HG03064 (cell line): ENCODE measurements at regions not wholly inside any gene's neighbourhood (a gene's known extent, or its start where the extent isn't known, plus 50 kb on each side); places are given as distances from the start of the nearest gene placed in this dataset.
"Not testable (repeated sequence)": the region's sequence is repeated elsewhere in the genome, so short reads cannot be mapped to it uniquely, and the experiment has no call there.

ENCODE experiments used
- ATAC-seq: cut with Tn5 transposase; IDR thresholded peaks from one replicate; pipeline ENCODE4 v1.9.1; 2021; ENCODE audit warnings: low read depth; ENCODE audit not compliant: unreplicated experiment

DNA sequence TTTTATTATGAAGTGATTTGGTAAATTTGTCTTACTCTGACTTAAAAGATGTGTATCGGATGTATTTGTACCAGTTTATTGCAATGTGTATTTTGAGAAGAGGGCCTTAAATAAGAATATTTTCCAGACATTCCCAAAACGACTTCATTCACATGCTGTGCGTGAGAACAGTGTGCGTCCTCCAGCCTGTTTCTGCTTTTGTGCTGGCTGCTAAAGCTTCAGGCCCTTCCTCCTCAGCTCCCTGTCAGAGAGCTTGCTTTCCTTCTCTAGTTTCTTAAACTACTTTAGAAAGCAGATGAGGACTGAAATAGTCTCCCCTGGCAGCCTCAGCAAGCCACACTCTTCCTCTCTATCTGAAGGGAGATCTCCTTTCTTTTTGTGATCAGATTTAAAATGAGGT is 157.8 kb downstream of the SAMD5 start:
- no peak for ATAC-seq

GRCh38 chr6:147667082-147667481 is 158.6 kb downstream of the SAMD5 start:
- ATAC-seq: no peak

DNA sequence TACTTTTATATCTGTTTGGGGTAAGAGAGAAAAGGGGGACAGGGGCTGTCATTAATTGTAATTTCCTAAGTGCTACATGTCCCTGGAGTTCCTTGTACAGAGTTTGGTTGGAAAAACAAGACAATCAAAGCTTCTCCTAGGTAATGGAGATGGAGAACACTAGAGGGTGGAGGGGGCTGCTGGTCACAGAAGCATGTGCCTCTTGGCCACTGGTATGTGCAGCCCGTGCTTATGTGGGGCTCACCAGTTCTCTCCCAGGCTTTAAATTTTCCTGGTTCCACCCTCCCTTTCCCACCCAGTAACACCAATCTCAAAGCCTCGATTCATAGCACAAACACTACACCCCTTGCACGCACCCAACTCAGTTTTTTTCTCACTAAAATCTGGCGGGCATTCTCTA is 165.6 kb downstream of the SAMD5 start:
- ATAC-seq: no peak

DNA sequence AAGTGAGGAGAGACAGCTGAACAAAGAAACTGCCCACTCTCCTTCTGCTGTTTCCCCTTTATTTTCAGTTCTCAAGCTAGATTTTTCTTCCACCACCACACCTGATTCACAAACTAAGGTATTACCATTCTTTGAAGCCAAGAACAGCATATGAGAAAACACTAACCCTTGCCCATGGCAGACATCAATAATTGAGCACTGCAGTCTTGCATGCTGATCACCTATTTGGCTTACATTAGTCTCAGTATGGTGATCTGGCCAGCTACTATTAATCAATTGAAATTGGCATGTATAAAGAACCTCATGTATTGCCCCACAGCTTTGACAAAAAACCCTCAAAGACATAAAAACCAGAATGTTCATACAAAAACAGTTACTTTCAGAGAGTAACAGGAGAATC is 166.3 kb downstream of the SAMD5 start:
- ATAC-seq: no peak

GRCh38 chr6:147675281-147675680 is 166.8 kb downstream of the SAMD5 start:
- ATAC-seq: no peak

GRCh38 chr6:147676495-147677199 is 168.2 kb downstream of the SAMD5 start:
- no peak for ATAC-seq

DNA sequence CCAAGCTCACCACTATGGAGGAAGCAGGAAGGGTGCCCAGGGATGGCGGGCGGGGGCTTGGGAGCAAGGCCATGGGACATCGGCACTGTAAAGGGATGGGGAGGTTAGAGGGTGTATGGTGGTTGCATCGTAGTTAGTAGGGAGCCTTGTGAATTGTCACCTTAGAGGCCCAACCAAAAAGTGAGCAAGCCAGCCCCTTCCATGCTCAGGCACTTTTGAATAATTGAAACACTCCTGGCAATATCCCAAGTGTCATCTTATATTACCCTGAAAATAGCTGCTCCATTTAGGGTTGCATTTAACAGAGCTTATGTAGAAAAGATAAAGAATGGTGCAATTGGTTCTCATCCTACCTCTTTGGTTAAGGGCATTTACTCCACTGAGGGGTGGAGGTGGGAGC is 169.2 kb downstream of the SAMD5 start:
- ATAC-seq: no peak

- ATAC-seq: no peak
These were observed 169.8 kb downstream of the SAMD5 start for GRCh38 chr6:147678253-147678652.

GRCh38 chr6:147684906-147685305 is 176.4 kb downstream of the SAMD5 start:
- no peak for ATAC-seq

DNA sequence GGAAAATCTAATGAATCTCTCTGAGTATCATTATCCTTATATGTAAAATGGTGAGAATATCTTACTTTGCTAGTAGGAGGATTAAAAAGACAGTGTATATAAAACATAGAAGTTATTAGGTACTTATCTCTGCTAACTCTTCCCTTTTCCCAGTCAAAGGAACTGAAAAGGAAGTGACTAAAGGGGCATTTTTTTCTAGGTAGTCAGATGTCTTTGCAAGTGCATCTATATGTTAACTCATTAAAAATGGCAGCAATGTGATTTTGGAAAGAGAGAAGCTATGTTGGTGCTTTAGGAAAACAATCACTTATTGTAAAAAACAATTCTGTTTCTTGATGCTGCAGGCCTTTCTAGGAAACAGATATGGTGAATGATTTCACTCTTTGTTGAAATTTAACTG is 180.9 kb downstream of the SAMD5 start:
- no peak for ATAC-seq

DNA sequence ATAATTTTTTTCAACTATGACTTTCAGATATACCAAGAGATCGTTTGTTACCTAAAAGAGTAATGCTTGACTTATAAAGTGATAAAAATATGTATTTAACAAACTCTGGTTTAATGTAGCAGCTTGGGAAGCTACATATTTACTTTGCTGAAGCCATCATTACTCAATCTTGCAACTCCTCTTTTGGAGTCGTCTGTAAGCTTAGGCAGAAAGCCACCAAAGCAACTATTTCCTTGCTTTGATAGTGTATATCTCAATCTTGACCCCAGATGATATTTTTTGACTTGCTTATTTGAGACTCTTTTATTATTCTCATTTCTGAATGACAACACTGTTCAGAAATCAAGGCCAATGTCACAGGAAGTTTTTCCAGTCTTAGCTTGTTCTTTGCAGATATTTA is 183.0 kb downstream of the SAMD5 start:
- ATAC-seq: no peak

DNA sequence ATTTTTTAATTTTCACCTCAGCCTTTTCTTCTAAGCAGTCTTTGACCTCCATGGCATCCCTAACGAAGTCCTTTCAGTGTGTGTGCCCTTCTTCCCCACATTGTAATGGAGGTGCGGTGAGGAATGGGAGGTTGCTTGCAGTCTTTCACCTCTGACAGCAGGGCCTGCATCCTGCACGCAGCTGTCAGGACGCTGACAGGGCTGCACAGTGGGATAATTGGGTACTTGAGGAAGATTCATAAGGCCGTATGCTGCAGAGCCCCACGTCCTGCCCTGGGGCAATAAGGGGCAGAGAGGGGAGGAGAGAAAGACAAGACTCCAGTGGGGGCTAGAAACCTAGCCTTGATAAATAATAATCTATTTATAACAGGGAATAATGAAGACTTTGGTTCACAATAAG is 184.7 kb downstream of the SAMD5 start:
- ATAC-seq: no peak

DNA sequence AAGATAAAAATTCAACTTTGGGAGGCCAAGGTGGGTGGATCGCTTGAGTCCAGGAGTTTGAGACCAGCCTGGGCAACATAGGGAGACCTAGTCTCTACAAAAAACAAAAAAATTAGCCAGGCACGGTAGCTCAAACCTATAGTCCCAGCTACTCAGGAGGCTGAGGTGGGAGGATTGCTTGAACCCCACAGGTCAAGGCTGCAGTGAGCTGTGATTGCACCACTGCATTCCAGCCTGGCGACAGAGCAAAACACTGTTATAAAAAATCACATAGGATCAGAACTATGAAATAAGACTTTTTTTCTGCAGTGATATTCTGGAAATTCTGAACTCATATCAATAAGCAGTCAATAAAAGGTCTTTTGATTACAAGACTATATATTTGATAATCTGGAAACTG is 186.1 kb downstream of the SAMD5 start:
- not testable (repeated sequence) for ATAC-seq

DNA sequence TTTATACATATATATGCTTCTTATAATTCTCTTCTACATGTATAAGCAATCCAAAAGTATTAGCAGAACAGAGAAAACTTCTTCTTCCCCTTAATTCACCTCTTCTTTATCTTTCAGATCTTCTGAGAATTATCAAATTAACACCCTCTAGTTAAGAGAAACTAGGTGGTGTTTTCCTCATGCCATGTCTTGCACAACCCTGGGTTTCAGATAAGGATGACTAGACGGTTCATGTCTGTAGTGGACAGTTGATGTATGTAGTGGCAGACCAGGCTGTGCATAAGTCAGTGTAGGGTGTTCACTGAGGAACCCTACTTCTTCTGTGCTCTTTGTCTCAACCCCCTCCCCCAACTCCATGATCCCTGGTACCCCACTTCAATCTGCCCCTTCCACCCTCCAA is 187.3 kb downstream of the SAMD5 start:
- no peak for ATAC-seq

GRCh38 chr6:147699140-147699539 is 190.7 kb downstream of the SAMD5 start:
- no peak for ATAC-seq

DNA sequence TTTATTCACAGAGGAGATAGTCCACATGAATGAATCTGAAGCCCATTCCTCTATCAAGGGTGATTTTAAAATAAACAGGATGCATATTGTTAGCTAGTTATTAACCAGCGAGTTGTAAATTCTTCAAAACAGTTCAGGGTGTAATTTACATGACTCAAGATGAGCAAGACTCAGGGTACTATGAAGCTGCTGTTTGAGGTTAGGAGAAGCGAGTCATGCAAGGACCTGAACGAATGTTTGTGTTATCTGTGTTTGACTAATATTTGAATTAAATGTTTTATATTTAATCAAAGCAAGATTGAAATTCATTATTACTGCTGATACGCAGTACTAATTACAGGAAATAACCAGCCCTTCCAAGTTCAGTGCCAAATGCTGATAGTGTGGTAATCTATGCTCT is 191.1 kb downstream of the SAMD5 start:
- no peak for ATAC-seq

- ATAC-seq: no peak
These were observed 192.1 kb downstream of the SAMD5 start for GRCh38 chr6:147700436-147701209.

GRCh38 chr6:147704691-147705090 is 196.2 kb downstream of the SAMD5 start:
- ATAC-seq: no peak

DNA sequence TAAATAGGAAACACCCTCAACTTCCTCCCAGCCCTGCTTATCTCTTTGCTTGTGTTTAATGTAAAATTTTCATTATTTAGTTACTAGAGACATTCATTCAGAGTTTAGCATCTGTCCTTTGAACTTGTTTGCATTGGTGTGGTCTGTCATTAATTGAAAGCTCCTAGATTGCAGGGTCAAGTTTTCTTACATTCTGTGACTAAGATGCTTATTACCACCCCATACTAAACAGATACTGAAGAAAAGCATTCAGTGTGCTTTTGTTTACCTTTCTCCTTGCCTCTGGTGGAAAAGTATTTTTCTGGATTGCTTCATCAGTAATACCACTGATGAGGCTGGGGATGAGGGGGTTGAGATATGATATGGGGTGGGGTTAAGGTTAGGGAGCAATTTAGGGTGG is 199.0 kb downstream of the SAMD5 start:
- ATAC-seq: no peak

DNA sequence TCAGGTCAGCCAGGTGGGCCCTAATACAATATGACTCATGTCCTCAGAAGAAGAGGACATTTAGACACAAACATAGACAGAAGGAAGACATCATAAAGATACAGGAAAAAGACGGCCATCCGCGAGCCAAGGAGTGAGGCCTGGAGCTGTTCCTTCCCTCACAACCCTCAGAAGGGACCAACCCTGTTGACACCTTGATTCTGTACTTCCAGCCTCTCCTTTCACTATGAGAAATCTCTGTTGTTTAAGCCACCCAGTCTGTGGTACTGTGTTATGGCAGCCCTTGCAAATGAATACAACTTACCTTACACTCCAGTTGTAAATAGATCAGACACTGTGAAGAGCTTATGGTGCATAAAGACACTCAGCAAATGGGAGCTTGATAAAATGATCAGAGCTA is 199.7 kb downstream of the SAMD5 start:
- no peak for ATAC-seq

- ATAC-seq: no peak
These were observed 201.1 kb downstream of the SAMD5 start for GRCh38 chr6:147709396-147710272.
